WTC11 (cell line): ENCODE measurements at regions not wholly inside any gene's neighbourhood (a gene's known extent, or its start where the extent isn't known, plus 50 kb on each side); places are given as distances from the start of the nearest gene placed in this dataset.

ENCODE experiments used
- ATF1 ChIP-seq: sonication (generic); formaldehyde crosslinking; IDR thresholded peaks from 2 replicates; pipeline ENCODE4 v1.8.1; 2023; ENCODE audit warnings: mild to moderate bottlenecking, moderate library complexity, missing genetic modification reagents
- MAX ChIP-seq: sonication (generic); formaldehyde crosslinking; IDR thresholded peaks from 2 replicates; pipeline ENCODE4 v1.8.0; 2022; ENCODE audit warnings: mild to moderate bottlenecking, missing genetic modification reagents
- NFE2L1 ChIP-seq: sonication (generic); formaldehyde crosslinking; IDR thresholded peaks from 2 replicates; pipeline ENCODE4 v1.8.1; 2023; ENCODE audit warnings: missing genetic modification reagents
- NFYB ChIP-seq: sonication (generic); formaldehyde crosslinking; conservative IDR thresholded peaks from 2 replicates; pipeline ENCODE4 v1.8.0; 2022; ENCODE audit warnings: low read depth, missing genetic modification reagents
- SMAD3 ChIP-seq: sonication (generic); formaldehyde crosslinking; IDR thresholded peaks from 2 replicates; pipeline ENCODE4 v1.8.0; 2022; ENCODE audit warnings: missing genetic modification reagents, mild to moderate bottlenecking, borderline replicate concordance
- ZNF232 ChIP-seq: sonication (generic); formaldehyde crosslinking; IDR thresholded peaks from 2 replicates; pipeline ENCODE4 v1.8.0; 2022; ENCODE audit warnings: mild to moderate bottlenecking, missing genetic modification reagents
- ZNF263 ChIP-seq: sonication (generic); formaldehyde crosslinking; IDR thresholded peaks from 2 replicates; pipeline ENCODE4 v1.8.1; 2022; ENCODE audit warnings: low read depth, mild to moderate bottlenecking, moderate library complexity, missing genetic modification reagents
- ZNF423 ChIP-seq: fragments of 250-450 bp; sonication (Bioruptor Pico); IDR thresholded peaks from 2 replicates; pipeline ENCODE4 v2.1.2; 2022; ENCODE audit warnings: mild to moderate bottlenecking, moderate library complexity
- TF ChIP-seq, protein P1 (sequence below): fragments of 200-600 bp; IDR thresholded peaks from 2 replicates; pipeline ENCODE4 v1.8.0; 2022; ENCODE audit warnings: antibody characterized with exemption
- TF ChIP-seq, protein P2 (sequence below): sonication (generic); formaldehyde crosslinking; IDR thresholded peaks from 2 replicates; pipeline ENCODE4 v1.8.1; 2022; ENCODE audit warnings: mild to moderate bottlenecking, moderate library complexity, missing genetic modification reagents
- TF ChIP-seq, protein P3 (sequence below): fragments of 250-450 bp; sonication (Bioruptor Pico); IDR thresholded peaks from 2 replicates; pipeline ENCODE4 v1.9.0; 2021; ENCODE audit warnings: moderate library complexity, mild to moderate bottlenecking, inconsistent platforms, borderline replicate concordance
- TF ChIP-seq, protein P4 (sequence below): sonication (generic); formaldehyde crosslinking; IDR thresholded peaks from 2 replicates; pipeline ENCODE4 v1.8.1; 2023; ENCODE audit warnings: mild to moderate bottlenecking, missing genetic modification reagents, borderline replicate concordance
- TF ChIP-seq, protein P5 (sequence below): sonication (generic); formaldehyde crosslinking; IDR thresholded peaks from 2 replicates; pipeline ENCODE4 v1.8.0; 2022; ENCODE audit warnings: mild to moderate bottlenecking, missing genetic modification reagents
- TF ChIP-seq, protein P6 (sequence below): sonication (generic); formaldehyde crosslinking; IDR thresholded peaks from 2 replicates; pipeline ENCODE4 v1.8.1; 2023; ENCODE audit warnings: mild to moderate bottlenecking, missing genetic modification reagents, moderate library complexity

DNA sequence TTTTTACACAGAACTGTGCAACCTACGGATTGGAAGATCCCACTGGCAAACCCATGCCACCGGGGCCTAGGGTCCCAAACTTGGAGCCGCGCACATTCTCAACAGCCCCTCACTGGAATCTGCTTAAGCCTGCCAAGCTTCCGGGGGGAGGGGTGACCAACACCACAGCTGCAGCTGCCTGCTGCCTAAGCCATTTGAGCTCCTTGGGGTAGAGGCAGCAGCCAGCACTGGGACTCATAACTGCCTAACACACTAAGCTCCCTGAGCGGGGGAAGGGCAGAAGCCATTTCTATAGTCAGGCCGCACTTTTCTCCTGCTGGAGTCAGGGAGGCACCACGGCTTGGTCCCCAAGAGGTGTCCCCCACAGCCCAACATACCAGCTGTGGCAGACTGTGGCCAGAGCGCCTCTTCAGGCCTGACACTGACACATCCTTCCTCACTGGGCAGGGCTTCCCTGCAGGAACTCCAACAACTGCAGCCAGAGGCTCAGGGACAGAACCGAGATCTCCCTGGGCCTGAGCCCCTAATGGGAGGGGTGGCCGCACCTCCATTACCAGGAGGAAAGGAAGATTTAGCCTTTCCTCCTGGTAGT, 270.3 kb upstream of the ECI2 start:
- TF ChIP-seq, protein P1, sequence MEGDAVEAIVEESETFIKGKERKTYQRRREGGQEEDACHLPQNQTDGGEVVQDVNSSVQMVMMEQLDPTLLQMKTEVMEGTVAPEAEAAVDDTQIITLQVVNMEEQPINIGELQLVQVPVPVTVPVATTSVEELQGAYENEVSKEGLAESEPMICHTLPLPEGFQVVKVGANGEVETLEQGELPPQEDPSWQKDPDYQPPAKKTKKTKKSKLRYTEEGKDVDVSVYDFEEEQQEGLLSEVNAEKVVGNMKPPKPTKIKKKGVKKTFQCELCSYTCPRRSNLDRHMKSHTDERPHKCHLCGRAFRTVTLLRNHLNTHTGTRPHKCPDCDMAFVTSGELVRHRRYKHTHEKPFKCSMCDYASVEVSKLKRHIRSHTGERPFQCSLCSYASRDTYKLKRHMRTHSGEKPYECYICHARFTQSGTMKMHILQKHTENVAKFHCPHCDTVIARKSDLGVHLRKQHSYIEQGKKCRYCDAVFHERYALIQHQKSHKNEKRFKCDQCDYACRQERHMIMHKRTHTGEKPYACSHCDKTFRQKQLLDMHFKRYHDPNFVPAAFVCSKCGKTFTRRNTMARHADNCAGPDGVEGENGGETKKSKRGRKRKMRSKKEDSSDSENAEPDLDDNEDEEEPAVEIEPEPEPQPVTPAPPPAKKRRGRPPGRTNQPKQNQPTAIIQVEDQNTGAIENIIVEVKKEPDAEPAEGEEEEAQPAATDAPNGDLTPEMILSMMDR = no peak
- TF ChIP-seq MAX (CRISPR knock-in tag) (no peak), SMAD3 (CRISPR knock-in tag) (no peak), ATF1 (CRISPR knock-in tag) (no peak), NFE2L1 (CRISPR knock-in tag) (no peak), NFYB (CRISPR knock-in tag) (no peak), ZNF263 (CRISPR knock-in tag) (no peak), ZNF423 (CRISPR knock-in tag) (no peak), ZNF232 (no peak)
- TF ChIP-seq, protein P2, sequence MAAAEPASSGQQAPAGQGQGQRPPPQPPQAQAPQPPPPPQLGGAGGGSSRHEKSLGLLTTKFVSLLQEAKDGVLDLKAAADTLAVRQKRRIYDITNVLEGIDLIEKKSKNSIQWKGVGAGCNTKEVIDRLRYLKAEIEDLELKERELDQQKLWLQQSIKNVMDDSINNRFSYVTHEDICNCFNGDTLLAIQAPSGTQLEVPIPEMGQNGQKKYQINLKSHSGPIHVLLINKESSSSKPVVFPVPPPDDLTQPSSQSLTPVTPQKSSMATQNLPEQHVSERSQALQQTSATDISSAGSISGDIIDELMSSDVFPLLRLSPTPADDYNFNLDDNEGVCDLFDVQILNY (CRISPR knock-in tag) = no peak
- TF ChIP-seq, protein P3, sequence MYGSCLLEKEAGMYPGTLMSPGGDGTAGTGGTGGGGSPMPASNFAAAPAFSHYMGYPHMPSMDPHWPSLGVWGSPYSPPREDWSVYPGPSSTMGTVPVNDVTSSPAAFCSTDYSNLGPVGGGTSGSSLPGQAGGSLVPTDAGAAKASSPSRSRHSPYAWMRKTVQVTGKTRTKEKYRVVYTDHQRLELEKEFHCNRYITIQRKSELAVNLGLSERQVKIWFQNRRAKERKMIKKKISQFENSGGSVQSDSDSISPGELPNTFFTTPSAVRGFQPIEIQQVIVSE (CRISPR knock-in tag) = no peak
- TF ChIP-seq, protein P4, sequence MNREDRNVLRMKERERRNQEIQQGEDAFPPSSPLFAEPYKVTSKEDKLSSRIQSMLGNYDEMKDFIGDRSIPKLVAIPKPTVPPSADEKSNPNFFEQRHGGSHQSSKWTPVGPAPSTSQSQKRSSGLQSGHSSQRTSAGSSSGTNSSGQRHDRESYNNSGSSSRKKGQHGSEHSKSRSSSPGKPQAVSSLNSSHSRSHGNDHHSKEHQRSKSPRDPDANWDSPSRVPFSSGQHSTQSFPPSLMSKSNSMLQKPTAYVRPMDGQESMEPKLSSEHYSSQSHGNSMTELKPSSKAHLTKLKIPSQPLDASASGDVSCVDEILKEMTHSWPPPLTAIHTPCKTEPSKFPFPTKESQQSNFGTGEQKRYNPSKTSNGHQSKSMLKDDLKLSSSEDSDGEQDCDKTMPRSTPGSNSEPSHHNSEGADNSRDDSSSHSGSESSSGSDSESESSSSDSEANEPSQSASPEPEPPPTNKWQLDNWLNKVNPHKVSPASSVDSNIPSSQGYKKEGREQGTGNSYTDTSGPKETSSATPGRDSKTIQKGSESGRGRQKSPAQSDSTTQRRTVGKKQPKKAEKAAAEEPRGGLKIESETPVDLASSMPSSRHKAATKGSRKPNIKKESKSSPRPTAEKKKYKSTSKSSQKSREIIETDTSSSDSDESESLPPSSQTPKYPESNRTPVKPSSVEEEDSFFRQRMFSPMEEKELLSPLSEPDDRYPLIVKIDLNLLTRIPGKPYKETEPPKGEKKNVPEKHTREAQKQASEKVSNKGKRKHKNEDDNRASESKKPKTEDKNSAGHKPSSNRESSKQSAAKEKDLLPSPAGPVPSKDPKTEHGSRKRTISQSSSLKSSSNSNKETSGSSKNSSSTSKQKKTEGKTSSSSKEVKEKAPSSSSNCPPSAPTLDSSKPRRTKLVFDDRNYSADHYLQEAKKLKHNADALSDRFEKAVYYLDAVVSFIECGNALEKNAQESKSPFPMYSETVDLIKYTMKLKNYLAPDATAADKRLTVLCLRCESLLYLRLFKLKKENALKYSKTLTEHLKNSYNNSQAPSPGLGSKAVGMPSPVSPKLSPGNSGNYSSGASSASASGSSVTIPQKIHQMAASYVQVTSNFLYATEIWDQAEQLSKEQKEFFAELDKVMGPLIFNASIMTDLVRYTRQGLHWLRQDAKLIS (CRISPR knock-in tag) = no peak
- TF ChIP-seq, protein P5, sequence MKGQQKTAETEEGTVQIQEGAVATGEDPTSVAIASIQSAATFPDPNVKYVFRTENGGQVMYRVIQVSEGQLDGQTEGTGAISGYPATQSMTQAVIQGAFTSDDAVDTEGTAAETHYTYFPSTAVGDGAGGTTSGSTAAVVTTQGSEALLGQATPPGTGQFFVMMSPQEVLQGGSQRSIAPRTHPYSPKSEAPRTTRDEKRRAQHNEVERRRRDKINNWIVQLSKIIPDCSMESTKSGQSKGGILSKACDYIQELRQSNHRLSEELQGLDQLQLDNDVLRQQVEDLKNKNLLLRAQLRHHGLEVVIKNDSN = no peak
- TF ChIP-seq, protein P6, sequence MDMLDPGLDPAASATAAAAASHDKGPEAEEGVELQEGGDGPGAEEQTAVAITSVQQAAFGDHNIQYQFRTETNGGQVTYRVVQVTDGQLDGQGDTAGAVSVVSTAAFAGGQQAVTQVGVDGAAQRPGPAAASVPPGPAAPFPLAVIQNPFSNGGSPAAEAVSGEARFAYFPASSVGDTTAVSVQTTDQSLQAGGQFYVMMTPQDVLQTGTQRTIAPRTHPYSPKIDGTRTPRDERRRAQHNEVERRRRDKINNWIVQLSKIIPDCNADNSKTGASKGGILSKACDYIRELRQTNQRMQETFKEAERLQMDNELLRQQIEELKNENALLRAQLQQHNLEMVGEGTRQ (CRISPR knock-in tag) = no peak
